ENCODE measurements at regions not wholly inside any gene's neighbourhood (a gene's known extent, or its start where the extent isn't known, plus 50 kb on each side); places are given as distances from the start of the nearest gene placed in this dataset.

DNA sequence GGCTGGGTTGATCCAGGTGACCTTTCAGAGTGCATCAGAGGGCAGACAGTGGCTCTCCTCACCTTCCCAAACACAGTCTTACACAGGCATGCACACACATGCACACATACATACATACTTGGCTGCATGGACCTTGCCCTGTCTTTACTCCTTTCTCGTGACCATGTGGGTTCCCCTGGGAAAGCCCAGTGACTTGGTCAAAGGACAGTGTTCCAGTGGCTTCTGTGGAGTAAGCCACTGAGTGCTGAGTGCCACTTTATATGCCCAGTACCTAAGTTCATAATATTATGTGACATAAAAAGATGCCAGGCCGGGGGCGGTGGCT, 249.4 kb downstream of the MYCN start:
- WGBS (ENCODE audit: insufficient coverage), result no CpG with 5 or more reads among the region's 3 CpGs
- H3K27me3 Mint-ChIP-seq, result peaks cover 10% of the 10 kb centered on the region
- H3K4me1 Mint-ChIP-seq, result no peaks in the 10 kb centered on the region
- H2AFZ ChIP-seq (ENCODE audit: insufficient read depth, low read depth, low read length, poor library complexity, severe bottlenecking), result no peak overlapping the region
- H3K27ac Mint-ChIP-seq, result no peak overlapping the region
- DNase-seq, result no peak
- H4K20me1 ChIP-seq (ENCODE audit: control insufficient read depth, insufficient read depth, low read length, poor library complexity, severe bottlenecking), result no peaks in the 10 kb centered on the region
- ChIA-PET CTCF (no interaction called here), POLR2A (no interaction called here)
- H3K4me3 Mint-ChIP-seq, result no peak overlapping the region
- H3K36me3 ChIP-seq (replicated peaks in 1 of 2; ENCODE audit: control extremely low read depth in 1 of 2, control insufficient read depth in 1 of 2, extremely low read depth in 1 of 2, insufficient read depth in 2 of 2, low read length in 1 of 2), result no peaks in the 10 kb centered on the region
- H3K4me2 ChIP-seq (replicated peaks; ENCODE audit: low read depth, low read length, poor library complexity, severe bottlenecking), result no peak overlapping the region
- H3K27ac ChIP-seq (ENCODE audit: low read length in 2 of 2), result no peak overlapping the region
- no peak for ATAC-seq (ENCODE audit: low read depth)
- no peaks in the 10 kb centered on the region for H3K79me2 ChIP-seq (ENCODE audit: control insufficient read depth, insufficient read depth, low read length)
- TF ChIP-seq, protein P1, sequence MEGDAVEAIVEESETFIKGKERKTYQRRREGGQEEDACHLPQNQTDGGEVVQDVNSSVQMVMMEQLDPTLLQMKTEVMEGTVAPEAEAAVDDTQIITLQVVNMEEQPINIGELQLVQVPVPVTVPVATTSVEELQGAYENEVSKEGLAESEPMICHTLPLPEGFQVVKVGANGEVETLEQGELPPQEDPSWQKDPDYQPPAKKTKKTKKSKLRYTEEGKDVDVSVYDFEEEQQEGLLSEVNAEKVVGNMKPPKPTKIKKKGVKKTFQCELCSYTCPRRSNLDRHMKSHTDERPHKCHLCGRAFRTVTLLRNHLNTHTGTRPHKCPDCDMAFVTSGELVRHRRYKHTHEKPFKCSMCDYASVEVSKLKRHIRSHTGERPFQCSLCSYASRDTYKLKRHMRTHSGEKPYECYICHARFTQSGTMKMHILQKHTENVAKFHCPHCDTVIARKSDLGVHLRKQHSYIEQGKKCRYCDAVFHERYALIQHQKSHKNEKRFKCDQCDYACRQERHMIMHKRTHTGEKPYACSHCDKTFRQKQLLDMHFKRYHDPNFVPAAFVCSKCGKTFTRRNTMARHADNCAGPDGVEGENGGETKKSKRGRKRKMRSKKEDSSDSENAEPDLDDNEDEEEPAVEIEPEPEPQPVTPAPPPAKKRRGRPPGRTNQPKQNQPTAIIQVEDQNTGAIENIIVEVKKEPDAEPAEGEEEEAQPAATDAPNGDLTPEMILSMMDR (IDR thresholded peaks at IDR 0.05), result no peak
- no peak for TF ChIP-seq EZH2 (IDR thresholded peaks at IDR 0.05; ENCODE audit: borderline replicate concordance, insufficient read depth, low read depth, low read length, poor library complexity, severe bottlenecking)
- H3K27me3 ChIP-seq (replicated peaks in 1 of 4; ENCODE audit: control extremely low read depth in 1 of 4, control insufficient read depth in 3 of 4, insufficient read depth in 4 of 4, low read length in 3 of 4), result no peaks in the 10 kb centered on the region
- H3K4me1 ChIP-seq (ENCODE audit: control insufficient read depth in 2 of 2, insufficient read depth in 2 of 2, low read length in 2 of 2), result no peaks in the 10 kb centered on the region
- peaks cover 0 to 6% (median 0%) of the 10 kb centered on the region in 3 donors for H3K9me3 ChIP-seq (ENCODE audit: control extremely low read depth in 1 of 3, control insufficient read depth in 2 of 3, insufficient read depth in 1 of 3, low read length in 2 of 3)
- H3K9me3 Mint-ChIP-seq (ENCODE audit: insufficient read depth), result no peaks in the 10 kb centered on the region
- intact Hi-C loops (cut with micrococcal nuclease), result no loop called here
- no peak overlapping the region for H3K9ac ChIP-seq (ENCODE audit: low read length)
- no peak overlapping the region for H3K4me3 ChIP-seq (ENCODE audit: control extremely low read depth in 1 of 5, extremely low read depth in 1 of 5, insufficient read depth in 1 of 5, low read depth in 2 of 5, low read length in 4 of 5)

DNA sequence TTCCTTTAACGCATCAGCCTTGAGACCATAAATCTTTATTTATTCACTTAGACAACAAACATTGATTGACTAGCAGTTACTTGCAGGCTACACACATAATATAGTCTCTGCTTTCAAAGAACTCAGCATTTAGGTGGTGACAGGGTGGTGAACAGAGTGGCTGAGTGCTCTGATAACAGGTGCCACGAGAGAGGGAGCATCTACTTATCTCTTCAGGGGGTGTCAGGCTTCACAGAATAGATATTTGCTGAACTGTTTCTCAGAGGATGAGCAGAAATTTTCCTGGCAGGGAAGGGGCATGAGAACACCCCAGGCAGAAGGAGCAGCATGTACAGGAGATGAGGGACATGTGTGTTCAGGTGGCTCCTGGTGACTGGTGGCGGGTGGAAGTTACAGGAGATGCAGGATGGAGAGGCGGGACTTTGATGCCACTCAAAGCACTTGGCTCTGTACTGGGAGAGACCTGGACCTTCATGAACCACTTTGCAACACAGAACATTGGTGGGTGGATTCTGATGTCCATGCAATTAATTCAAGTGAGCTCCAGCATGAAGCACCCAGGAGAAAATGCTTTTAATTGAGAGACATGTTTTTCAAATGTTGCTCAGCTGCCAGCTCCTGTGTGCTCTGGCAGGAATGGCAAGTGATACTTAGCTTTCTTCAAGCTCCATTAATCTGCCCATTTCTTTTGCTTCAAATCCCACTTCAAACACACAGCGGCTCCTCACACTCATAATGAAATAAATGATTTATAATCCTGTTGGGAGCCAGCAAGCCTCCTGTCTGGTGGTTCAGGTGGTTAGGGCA, 248.9 kb downstream of the MYCN start:
- H3K4me3 Mint-ChIP-seq, result no peak overlapping the region
- intact Hi-C loops (cut with micrococcal nuclease), result no loop called here
- 95% methylated on average over 3 of the region's 5 CpGs for WGBS (ENCODE audit: insufficient coverage)

More for the DNA sequence above, 248.9 kb downstream of the MYCN start:
- H3K27me3 Mint-ChIP-seq, result peaks cover 12% of the 10 kb centered on the region
- no peak overlapping the region for H2AFZ ChIP-seq (ENCODE audit: insufficient read depth, low read depth, low read length, poor library complexity, severe bottlenecking)
- TF ChIP-seq, protein P1 (IDR thresholded peaks at IDR 0.05), result no peak
- TF ChIP-seq EZH2 (IDR thresholded peaks at IDR 0.05; ENCODE audit: borderline replicate concordance, insufficient read depth, low read depth, low read length, poor library complexity, severe bottlenecking), result no peak
- no peaks in the 10 kb centered on the region for H3K4me1 Mint-ChIP-seq
- H3K4me2 ChIP-seq (replicated peaks; ENCODE audit: low read depth, low read length, poor library complexity, severe bottlenecking), result no peak overlapping the region
- no peaks in the 10 kb centered on the region for H3K79me2 ChIP-seq (ENCODE audit: control insufficient read depth, insufficient read depth, low read length)
- no peak overlapping the region for H3K4me3 ChIP-seq (ENCODE audit: control extremely low read depth in 1 of 5, extremely low read depth in 1 of 5, insufficient read depth in 1 of 5, low read depth in 2 of 5, low read length in 4 of 5)
- no peak overlapping the region for H3K27ac ChIP-seq (ENCODE audit: low read length in 2 of 2)
- DNase-seq (no peak), ATAC-seq (ENCODE audit: low read depth) (no peak)
- H3K36me3 ChIP-seq (replicated peaks in 1 of 2; ENCODE audit: control extremely low read depth in 1 of 2, control insufficient read depth in 1 of 2, extremely low read depth in 1 of 2, insufficient read depth in 2 of 2, low read length in 1 of 2), result no peaks in the 10 kb centered on the region
- ChIA-PET CTCF (no interaction called here), POLR2A (no interaction called here)
- H3K9ac ChIP-seq (ENCODE audit: low read length), result no peak overlapping the region
- no peaks in the 10 kb centered on the region for H3K9me3 Mint-ChIP-seq (ENCODE audit: insufficient read depth)
- no peaks in the 10 kb centered on the region for H3K27me3 ChIP-seq (replicated peaks in 1 of 4; ENCODE audit: control extremely low read depth in 1 of 4, control insufficient read depth in 3 of 4, insufficient read depth in 4 of 4, low read length in 3 of 4)
- H4K20me1 ChIP-seq (ENCODE audit: control insufficient read depth, insufficient read depth, low read length, poor library complexity, severe bottlenecking), result no peaks in the 10 kb centered on the region
- H3K27ac Mint-ChIP-seq, result no peak overlapping the region
- no peaks in the 10 kb centered on the region for H3K4me1 ChIP-seq (ENCODE audit: control insufficient read depth in 2 of 2, insufficient read depth in 2 of 2, low read length in 2 of 2)
- H3K9me3 ChIP-seq (ENCODE audit: control extremely low read depth in 1 of 3, control insufficient read depth in 2 of 3, insufficient read depth in 1 of 3, low read length in 2 of 3), result peaks cover 0 to 6% (median 0%) of the 10 kb centered on the region in 3 donors

Data from B cell (primary cell).